ENCODE measurements at regions not wholly inside any gene's neighbourhood (a gene's known extent, or its start where the extent isn't known, plus 50 kb on each side); places are given as distances from the start of the nearest gene placed in this dataset.
"Not testable (repeated sequence)": the region's sequence is repeated elsewhere in the genome, so short reads cannot be mapped to it uniquely, and the experiment has no call there.

DNA sequence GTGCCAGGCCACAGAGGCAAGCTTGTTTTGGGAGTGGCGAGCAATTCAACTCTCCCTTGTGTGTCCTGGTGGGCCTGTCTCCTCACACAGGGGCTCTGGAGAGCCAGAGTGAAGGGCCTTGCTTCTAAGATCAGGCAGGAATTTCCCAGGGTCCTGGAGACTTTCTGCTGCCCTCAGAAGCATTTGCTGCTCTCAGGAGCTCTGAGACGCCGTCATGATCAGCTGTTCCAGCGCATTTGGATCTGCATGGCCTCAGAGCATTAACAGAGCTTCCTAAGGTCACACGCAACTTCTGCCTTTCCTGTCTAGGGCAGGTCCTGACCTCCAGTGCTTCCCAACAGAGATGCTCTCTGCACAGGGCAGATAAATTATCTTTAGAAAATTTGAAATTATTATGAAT lies 52.2 kb upstream of the C10orf90 start:
- no peak for DNase-seq

DNA sequence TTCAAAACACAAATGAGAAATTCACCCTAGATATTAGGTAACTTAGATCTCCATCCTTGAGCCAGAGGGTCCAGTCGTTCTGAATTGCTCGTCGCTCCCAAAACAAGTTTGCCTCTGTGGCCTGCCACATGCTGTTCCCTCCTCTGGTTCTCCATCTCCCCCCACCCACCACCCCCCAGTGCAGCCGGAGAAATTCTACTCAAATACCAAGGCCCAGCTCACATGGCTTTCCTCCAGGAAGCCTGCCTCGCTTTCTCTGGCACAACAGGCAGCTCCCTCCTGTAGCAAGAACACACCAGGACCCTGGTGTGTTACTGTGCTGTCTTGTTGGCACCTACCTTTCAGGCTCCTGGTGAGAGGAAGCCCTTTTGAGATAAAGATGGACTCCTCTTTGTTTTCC lies 52.7 kb upstream of the C10orf90 start:
- no peak for DNase-seq

DNA sequence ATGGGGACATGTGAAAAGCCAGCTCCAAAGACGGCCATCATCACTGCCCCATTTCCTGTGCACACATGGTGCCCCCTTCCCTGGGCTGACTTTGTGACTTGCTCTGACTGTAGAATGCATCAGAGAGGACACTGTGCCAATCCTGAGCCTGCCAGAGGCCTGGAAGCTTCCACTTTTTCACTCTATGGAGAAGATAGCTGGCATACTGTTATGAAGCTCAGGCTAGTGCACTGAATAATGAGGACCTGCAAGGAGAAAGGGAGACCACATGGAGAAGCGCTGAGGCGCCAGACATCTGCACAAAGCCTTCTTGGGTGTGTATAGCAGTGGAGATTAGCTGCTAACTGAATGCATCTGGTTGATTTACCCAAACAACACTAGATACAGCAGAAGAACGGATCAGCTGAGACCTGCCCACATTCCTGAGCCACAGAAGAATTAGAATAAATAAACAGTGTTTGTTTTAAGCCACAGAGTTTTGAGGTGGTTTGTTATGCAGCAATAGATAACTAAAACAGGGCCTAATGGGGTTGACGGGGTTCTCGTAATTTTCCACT lies 58.9 kb upstream of the C10orf90 start:
- no peak for DNase-seq

DNA sequence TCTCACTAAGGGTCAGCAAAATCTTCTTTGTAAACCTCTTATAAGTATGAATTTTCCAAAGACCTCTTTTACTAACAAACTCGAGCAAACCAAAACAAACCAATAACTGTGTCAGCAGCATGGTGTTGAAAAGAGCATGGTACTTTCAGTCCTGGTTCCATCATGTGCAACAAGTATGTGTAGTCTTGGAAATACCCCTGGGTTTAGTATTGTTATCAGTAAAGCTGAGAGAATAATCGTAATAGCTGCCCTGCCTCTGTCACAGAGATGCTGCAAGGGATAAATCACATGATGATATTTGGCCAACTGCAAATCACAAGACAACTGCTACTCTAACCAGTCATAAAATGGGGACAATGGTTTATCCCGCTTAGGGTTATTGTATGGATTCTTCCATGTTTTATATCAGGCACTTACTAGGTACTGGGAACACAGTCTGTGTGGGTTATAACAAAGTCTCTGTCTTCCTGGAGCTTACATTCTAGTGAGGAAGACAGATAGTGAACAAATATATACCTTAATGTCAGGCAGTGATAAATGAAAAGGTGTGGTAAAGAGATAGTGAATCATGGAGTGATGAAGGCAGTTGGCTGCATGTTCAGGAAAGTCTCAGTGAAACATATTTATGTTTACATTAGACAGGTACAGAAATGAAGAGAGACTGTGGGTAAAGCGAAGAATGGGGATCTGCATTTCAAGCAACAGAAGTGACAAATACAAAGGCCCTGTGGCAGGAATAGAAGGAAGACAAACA lies 60.5 kb upstream of the C10orf90 start:
- DNase-seq = no peak

DNA sequence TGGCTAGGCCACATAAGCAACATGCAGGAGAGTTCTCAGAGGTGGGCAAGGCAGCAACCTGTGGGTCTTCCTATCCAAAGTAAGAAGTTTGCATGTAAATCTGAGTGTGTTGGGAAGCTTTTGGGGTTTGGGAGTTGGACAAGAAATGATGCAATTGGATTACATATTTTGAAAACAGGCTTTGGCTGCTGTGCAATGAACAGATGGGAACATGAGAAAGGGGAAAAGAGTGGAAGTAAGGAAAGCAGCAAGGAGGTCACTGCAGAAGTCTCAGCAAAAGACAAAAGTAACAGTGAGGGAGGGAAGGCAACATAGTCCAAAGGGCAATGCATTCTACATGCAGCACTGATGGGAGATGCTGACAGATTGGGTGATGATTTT lies 61.1 kb upstream of the C10orf90 start:
- no peak for DNase-seq

DNA sequence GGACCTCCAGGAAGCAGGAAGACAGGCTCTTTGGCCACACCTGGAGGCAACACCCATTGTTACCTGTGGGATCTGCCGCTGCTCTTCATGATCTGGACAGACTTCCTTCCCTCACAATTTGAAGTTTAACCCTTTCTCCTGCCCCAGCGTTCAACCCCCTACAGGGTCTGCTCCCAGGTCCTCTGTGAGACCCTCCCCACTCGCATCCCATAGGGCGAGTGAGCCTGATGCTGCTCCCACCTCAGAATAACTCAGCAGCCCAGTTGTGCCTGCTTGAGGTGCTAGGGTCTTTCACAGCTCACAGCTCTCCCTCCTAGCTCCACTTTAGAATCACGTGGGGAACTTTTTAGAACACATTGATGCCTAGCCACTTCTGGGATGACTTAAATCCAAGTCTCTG lies 61.8 kb upstream of the C10orf90 start:
- DNase-seq = no peak

DNA sequence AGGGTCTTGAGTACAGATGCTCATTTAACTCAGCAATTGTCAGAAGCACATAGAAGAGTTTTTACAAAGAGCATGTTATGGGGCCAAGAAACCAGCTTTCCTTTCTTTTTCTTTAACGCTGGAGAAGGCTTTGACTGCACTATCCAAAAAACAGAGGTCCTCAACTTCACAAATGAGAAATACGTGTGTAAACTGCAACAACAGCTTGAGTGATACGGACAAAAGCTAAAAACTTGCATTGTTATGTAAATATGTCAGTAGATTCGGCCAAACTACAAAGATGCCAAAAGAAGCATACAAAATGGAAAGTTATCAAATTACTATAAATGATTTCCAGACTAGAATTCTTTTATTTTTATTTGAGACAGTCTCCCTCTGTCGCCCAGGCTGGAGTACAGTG lies 62.4 kb upstream of the C10orf90 start:
- DNase-seq = no peak

DNA sequence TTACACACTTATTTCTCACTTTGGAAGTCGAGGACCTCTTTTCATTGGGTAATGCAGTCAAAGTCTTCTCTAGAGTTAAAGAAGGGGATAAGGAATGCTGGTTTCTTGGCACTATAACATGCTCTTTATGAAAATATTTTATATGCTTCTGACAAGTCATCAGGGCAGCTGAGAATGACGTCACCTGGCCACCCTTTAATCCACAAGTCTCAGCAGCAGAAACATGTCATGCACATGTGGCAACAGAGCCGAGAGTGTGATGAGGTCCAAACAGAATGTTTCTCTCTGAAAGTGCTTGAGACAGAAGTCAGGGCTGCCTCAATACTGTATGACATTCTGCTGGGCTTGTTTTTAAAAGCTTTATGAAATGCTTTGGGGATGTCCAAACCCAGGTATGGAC lies 63.5 kb upstream of the C10orf90 start:
- no peak for DNase-seq

DNA sequence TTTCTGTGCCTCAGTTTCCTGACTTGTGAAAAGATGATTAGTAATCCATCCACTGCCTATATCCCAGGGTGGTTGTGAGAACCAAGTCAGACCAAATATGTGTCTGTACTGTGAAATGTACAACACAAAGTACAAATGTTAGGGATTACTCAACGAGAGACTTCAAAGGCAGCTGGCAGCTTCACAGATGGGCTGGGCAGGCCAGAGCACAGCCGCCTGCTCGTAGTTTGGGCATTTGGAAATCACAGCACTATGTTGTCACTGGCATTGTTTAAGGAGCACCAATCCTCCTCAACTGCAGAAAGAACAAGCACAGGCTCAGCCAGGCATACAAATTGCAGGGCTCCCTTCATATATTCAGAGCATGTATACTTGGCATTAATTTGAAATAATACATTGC lies 64.5 kb upstream of the C10orf90 start:
- DNase-seq = no peak

DNA sequence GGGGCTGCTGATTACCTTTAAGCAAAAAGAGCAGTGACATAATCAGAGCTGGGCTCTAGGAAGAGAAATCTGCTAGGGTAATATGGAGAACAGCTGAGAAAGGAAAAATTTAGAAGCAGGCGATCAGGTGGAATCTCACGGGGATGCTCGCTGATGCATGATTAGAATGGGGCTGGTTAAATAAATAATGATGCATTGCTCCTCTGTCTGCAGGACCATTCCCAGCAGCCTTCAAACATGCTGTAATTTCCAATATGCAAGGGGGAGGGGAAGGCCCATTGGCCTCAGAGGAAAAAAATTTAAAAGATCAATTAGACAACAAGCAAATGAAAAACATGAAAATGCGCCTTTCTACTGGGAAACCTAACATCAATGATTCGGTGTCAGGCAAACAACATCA lies 65.6 kb upstream of the C10orf90 start:
- no peak for DNase-seq

DNA sequence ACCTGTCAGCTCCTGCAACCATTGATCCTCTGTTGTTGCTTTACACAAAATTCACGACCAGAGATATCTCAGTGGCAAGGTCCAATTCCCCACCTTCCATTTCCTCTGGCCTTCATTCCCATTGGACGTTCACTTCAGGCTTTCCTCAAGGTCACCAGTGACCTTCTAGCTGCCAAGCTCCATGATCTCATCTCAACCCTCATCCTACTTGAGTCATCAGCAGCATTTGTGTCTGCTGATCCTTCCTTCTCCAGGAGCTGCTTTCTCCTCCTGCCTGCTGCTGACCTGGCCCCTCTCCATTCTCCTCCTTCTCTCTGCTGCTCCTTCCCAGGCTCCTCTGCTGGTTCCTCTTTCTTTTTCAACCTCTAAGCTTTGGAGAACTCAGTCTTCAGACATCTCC lies 66.2 kb upstream of the C10orf90 start:
- no peak for DNase-seq

DNA sequence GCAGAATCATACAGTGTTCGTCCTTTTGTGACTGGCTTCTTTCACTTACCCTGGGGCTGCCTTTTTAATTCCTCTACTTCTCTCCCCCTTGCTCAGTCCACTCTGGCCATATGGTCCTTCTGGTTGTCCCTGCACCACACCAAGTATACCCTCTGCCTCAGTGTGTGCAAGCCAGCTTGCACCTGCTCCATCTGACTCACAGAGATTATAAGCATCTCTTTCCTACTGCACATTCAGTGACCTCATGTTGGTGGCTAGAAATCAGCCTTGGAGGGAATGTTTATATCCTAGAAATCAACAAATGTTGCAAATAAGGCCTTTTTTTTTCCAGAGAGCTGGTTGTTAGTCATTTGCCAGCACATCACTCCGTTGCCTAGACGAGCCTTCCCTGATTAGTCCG lies 67.5 kb upstream of the C10orf90 start:
- no peak for DNase-seq

DNA sequence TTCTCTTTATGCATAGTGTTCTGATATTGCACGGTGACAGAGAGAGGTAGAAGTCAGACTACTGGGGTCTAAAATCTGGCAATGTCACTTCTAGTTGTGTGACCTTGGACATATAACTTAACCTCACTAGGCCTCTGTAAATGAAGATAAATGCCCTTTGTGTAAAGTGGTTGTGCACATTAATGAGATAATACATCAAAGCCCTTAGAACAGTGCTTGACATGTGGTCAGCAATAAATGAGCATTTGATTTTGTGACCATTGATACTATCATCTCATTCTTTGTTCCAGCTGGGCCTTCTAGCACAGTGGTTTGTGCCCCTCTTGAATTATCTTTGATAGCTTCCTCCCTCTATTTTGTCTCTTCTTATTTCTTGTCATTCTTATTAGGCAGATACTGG lies 74.1 kb upstream of the C10orf90 start:
- no peak for DNase-seq

DNA sequence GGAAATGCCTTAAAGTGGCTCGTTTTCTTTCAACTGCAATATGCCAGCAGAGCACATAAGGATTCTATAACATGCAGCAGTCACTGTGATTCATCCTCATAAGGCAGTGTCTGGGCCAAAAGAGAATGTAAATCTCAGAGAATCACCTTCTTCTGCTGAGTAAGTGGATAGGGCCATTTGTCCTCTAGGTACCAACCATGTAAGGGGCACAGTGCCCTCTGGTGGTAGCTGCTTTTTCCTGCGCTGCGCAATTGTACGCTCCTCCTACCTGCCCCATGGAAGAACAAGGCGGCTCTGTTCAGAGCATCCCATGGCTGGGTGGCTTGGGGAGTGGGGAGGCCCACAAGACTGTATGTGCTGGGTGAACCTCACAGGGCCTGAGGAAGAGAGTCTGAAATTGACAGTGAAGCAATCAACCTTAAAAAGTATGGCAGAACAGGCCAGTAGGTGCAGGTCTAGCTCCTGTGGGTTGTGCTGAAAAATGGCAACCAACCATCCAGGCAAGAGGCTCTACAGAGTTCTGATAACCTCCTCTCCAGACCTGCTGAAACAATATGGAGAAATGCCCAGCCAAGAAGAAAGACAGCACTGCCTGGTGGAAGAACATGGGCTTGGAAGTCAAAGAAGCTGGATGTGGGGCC lies 78.6 kb upstream of the C10orf90 start:
- peak; percentile 14 to 62 for DNase-seq

DNA sequence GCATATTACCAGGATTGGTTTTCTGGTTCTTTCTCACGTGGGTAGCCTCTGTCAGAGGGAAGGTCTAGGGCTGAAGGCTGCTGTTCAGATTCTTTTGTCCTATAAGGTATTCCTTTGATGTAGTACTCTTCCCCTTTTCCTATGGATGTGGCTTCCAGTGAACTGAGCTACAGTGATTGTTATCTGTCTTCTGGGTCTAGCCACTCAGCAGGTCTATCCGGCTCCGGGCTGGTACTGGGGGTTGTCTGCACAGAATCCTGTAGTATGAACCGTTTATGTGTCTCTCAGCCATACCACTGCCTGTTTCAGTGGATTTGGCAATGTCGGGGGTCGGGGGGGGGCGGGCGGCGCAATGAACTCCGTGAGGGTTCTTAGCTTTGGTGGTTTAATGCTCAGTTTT lies 84.5 kb upstream of the C10orf90 start:
- no peak for DNase-seq

DNA sequence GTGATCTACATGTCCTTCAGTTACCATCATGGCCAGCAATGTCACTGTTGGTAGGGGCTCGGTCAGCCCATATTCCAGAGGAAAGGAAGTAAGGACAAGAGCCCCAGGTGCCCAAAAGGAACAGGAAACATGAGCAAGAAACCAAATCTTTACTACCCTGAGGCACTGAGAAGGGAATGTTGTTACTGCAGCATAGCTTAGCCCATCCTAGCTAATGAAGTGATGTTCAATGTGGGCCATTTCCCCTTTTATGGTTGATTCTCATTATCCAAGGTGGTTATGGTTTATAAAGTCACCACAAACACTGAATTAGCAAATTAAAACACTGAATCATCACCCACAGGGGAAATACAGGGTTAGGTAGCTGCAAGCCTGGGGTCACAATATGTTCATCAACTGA lies 88.4 kb upstream of the C10orf90 start:
- no peak for DNase-seq

DNA sequence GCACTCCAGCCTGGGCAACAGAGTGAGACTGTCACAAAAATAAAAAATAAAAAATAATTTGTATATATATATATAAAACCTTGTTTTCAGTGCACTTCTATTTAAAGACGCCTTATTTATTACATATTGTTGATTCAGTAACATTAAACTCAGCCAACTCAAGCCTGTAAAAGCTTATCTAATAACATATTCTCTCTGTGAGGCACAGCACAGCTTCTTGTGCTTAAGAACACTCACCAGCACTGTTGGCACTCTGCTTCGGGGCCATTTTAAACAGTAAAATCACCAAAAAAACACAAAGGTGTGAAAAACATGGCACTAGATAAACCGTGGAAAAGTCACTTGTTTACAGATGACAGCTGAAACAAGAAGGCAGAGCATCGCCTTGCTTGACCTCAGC lies 89.0 kb upstream of the C10orf90 start:
- DNase-seq = no peak

DNA sequence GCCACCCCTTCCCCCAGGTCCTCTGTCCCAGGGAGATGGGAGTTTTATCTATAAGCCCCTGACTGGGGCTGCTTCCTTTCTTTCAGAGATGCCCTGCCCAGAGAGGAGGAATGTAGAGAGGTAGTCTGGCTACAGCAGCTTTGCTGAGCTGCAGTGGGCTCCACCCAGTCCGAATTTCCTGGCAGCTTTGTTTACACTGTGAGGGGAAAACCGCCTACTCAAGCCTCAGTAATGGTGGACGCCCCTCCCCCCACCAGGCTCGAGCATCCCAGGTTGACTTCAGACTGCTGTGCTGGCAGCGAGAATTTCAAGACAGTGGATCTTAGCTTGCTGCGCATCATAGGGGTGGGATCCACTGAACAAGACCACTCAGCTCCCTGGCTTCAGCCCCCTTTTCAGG lies 96.2 kb upstream of the C10orf90 start:
- DNase-seq = not testable (repeated sequence)

DNA sequence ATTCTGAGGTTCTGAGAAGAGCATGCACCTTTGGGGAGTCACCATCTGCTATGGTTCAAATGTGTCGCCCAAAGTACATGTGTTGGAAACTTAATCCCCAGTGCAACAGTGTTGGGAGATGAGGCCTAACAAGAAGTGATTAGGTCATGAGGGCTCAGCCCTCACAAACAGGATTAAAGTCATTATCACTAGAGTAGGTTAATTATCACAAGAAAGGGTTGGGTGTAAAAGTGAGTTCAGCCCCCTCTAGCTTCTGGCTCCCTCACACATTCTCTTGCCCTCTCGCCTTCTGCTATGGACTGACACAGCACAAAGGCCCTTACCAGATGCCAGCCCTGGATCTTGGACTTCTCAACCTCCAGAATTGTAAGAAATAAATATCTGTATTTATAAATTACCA lies 100.3 kb upstream of the C10orf90 start:
- DNase-seq = no peak

DNA sequence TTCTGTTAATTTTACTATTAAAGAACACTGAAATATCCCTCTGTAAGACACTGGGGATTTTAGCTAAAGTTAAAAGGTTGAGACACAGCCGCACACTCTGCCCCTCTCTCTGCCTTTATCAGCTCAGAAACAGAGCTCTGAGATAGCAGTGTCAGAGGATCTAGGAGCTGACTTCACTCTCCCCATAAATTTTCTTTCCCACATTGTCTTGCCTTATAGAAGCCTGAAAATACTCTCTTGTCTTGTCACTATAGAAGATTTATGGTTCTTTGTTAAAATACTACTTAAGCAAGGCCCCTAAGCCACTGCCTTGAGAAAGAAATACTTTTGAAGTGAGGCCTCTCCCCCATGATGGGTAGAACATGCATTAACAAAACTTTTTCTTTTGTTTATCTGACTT lies 105.7 kb upstream of the C10orf90 start:
- DNase-seq = no peak

DNA sequence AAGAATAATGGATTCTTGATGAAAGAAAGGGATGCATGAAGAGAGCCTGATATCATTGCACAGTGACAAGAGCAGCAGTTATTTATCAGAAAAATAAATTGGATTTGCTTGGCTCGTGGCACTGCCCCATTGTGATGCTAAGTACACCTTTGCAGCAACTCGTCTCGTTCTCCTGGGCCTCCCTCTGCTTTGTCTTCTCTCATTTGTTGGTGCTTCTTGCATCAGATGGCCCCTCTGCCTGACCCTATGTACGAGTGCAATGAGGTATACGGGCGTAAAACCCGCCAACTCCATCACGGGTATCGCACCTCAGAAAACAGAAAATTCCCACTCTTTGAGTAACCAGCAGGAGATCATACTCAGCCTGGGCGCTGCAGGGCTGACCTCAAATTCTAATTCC lies 107.2 kb upstream of the C10orf90 start:
- no peak for DNase-seq

DNA sequence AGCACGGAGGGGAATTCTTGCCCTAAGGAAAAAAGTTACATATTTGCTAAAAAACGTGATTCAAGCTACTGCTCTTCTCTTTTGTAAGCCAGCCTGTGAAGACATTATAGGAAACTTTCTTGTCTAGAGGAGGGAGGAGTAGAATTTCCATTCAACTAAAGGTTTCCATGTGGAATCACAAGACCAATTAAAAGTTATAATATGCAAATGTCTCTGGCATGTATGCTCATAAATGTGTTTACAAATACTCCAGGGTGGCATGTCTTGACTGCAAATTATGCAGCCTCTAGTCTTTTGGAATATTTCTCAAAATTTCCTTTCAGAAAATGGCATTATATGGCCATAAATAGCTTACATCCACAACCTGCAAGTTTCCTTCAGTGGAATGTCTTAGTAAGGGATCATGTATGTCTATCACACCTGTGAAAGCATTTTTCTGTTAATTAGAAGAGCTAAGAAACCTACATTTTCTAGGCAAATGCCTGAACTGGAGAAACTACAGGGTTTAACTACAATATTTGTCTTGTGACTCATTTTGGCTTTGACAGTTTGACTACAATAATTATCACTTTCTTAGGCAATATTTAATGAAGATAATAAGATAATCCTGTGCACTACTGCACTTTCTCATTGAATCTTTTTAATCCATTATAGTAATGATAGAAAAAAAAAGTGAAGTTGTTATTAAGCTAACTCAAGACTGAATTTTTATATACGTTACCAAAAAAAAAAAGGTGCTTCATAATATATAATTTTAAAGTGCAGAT lies 111.1 kb upstream of the C10orf90 start:
- no peak for DNase-seq

DNA sequence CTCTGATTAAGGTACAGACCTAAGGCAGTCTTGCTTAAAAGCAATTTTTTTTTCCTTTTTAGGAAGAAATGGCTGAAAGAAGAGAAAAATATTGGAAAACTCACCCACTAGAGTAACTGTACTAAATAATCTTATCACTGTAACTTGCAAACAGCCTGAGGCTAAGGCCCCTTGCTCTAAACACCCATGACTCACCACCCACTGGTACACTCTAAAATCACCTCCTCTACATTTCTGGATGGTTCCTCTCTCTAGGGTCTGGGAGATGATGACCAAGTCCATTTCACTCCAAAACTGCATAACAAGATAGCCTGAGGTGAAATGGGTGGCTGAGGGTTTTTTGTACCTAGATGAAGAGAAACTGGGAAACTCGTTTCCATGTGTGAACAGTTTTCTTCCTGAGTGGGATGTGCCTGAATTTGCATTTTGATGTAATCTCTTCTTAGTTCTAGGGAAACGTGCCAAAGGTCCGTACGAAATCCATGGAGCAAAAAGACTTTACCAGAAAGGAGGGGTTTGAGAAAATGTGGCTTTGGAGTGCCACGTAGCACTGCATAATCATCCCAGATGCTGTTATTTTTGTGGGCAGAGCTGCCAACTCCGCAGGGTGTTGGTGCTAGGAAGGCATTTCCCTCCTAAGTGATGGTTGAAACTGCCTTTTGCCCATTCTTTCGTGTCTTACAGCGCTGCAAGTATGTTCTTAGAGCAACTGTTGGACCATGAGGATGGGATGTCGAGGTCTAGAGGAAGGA lies 113.5 kb upstream of the C10orf90 start:
- DNase-seq = no peak
